Lung (tissue), 11 donors: ENCODE measurements at regions not wholly inside any gene's neighbourhood (a gene's known extent, or its start where the extent isn't known, plus 50 kb on each side); places are given as distances from the start of the nearest gene placed in this dataset.

Experiments
- ATAC-seq: fragments of 200-7000 bp; cut with Tn5 transposase; one replicate; pipeline ENCODE4 v1.9.1; 2020; ENCODE audit warnings: moderate number of reproducible peaks; ENCODE audit not compliant: insufficient read depth, low FRiP score
- DNase-seq, 3 donors: peaks; one replicate each; pipeline ENCODE4 v3.0.0-alpha.2; 2013 to 2017
- H3K27ac ChIP-seq, 2 donors: one replicate each; pipeline ENCODE4 v1.5.1; 2013; ENCODE audit warnings: mild to moderate bottlenecking in 2 of 2, moderate library complexity in 2 of 2, control low read depth in 1 of 2, inconsistent platforms in 1 of 2, low read depth in 1 of 2, low read length in 1 of 2
- H3K27me3 ChIP-seq, 3 donors: one replicate each; pipeline ENCODE4 v1.5.1; 2013; ENCODE audit warnings: low read length in 2 of 3; ENCODE audit not compliant: control insufficient read depth in 3 of 3, insufficient read depth in 3 of 3
- H3K36me3 ChIP-seq, 4 donors: one replicate each; pipeline ENCODE4 v1.5.1; 2013; ENCODE audit warnings: low read length in 4 of 4, mild to moderate bottlenecking in 1 of 4, moderate library complexity in 1 of 4; ENCODE audit not compliant: control insufficient read depth in 4 of 4, insufficient read depth in 4 of 4
- H3K4me1 ChIP-seq, 5 donors: one replicate each; pipeline ENCODE4 v1.5.1; 2013; ENCODE audit warnings: low read length in 5 of 5, mild to moderate bottlenecking in 2 of 5, moderate library complexity in 1 of 5; ENCODE audit not compliant: control insufficient read depth in 5 of 5, insufficient read depth in 5 of 5
- H3K4me3 ChIP-seq: one replicate; pipeline ENCODE4 v1.5.1; 2013; ENCODE audit warnings: mild to moderate bottlenecking, control low read depth, moderate library complexity
- H3K9ac ChIP-seq, 2 donors: one replicate each; pipeline ENCODE4 v1.5.1; 2013; ENCODE audit warnings: low read length in 2 of 2, control low read depth in 1 of 2; ENCODE audit not compliant: insufficient read depth in 1 of 2
- H3K9me3 ChIP-seq, 4 donors: one replicate each; pipeline ENCODE4 v1.5.1; 2013; ENCODE audit warnings: low read length in 3 of 4, mild to moderate bottlenecking in 1 of 4, moderate library complexity in 1 of 4; ENCODE audit not compliant: control insufficient read depth in 4 of 4, insufficient read depth in 3 of 4
- WGBS, 2 donors: extraction: QIAGEN DNeasy Blood & Tissue Kit; methylation state at CpG; one replicate each; pipeline ENCODE4 v1.1.7; 2013; 5-methylcytosine and 5-hydroxymethylcytosine counted together
- TF ChIP-seq, protein P1 (sequence below): IDR thresholded peaks from 2 replicates; pipeline ENCODE4 v1.5.1; 2012; ENCODE audit warnings: mild to moderate bottlenecking; ENCODE audit errors: control extremely low read depth, extremely low read depth
- donor health status: control.
- donor health status: control.
- donor health status: Bipolar disorder and iron deficiency.
- donor health status: healthy.
- donor health status: DM: yes; HTN: yes; CAD: no.

DNA sequence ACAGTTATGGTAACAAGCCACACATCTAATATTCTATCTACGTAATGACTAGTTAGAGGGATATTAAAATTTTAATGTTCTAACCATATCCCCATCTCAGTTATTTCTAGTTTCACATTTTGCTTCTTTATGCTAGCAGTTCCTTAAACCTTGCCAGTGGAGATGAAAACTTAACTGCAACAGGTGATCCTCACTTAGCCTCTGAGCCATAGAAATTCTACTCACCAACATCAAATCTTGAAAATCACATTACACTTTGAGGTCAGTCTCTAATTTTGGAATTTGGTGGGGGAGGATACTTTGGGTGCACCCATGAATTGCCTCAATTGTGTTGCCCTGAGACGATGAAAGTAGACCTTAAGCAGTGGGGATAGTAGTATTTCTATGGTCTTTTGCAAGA, 256.4 kb downstream of the GATA3 start:
- WGBS, 2 donors: 28 to 63% methylated on average over 2 of the region's 2 CpGs
- Histone ChIP-seq H3K9me3 (peaks cover 0 to 3% (median 0%) of the 10 kb centered on the region in 4 donors), H3K27me3 (peaks cover 0 to 36% (median 4%) of the 10 kb centered on the region in 3 donors), H3K4me3 (no peak overlapping the region), H3K4me1 (peaks cover 0 to 3% (median 0%) of the 10 kb centered on the region in 5 donors), H3K9ac (no peak overlapping the region), H3K36me3 (no peaks in the 10 kb centered on the region), H3K27ac (no peak overlapping the region)
- ATAC-seq (no peak), DNase-seq (no peak)
- TF ChIP-seq, protein P1, sequence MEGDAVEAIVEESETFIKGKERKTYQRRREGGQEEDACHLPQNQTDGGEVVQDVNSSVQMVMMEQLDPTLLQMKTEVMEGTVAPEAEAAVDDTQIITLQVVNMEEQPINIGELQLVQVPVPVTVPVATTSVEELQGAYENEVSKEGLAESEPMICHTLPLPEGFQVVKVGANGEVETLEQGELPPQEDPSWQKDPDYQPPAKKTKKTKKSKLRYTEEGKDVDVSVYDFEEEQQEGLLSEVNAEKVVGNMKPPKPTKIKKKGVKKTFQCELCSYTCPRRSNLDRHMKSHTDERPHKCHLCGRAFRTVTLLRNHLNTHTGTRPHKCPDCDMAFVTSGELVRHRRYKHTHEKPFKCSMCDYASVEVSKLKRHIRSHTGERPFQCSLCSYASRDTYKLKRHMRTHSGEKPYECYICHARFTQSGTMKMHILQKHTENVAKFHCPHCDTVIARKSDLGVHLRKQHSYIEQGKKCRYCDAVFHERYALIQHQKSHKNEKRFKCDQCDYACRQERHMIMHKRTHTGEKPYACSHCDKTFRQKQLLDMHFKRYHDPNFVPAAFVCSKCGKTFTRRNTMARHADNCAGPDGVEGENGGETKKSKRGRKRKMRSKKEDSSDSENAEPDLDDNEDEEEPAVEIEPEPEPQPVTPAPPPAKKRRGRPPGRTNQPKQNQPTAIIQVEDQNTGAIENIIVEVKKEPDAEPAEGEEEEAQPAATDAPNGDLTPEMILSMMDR: no peak

DNA sequence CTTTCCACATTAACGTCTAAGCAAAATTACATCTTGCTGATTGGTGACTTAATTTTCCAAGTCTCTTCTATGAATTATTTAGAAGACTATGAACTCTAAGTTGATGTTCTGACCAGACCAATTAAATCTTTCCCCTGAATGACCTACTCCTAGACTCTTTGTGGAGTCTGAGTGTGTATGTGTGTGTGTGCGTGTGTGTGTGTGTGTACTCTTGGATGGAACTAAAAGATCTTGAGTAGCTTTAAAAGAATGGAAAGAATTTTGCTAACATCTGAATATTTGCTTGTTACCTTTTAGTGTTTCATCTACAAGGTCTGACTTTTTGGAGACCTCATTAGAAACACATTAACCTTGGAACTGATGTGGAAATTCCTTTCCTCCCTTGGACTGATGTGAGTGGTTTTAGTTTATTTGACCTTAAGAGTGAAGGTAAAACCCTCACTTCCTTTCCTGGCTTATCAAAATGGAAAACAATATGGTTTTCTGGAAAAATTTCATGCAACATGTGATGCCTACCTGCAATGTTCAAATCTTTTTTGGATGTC, 257.1 kb downstream of the GATA3 start:
- Histone ChIP-seq H3K27me3 (peaks cover 0 to 37% (median 0%) of the 10 kb centered on the region in 3 donors), H3K36me3 (no peaks in the 10 kb centered on the region), H3K9ac (no peak overlapping the region), H3K4me1 (peaks cover 0 to 3% (median 0%) of the 10 kb centered on the region in 5 donors), H3K9me3 (peaks cover 0 to 3% (median 0%) of the 10 kb centered on the region in 4 donors), H3K4me3 (no peak overlapping the region), H3K27ac (no peak overlapping the region)
- ATAC-seq (no peak), DNase-seq (no peak)
- TF ChIP-seq, protein P1: no peak
- WGBS, 2 donors: 74 to 81% methylated on average over 2 of the region's 2 CpGs

- 57 to 75% methylated on average over 3 of the region's 3 CpGs for WGBS, 2 donors
- Histone ChIP-seq H3K36me3 (no peaks in the 10 kb centered on the region), H3K27me3 (peaks cover 0 to 36% (median 0%) of the 10 kb centered on the region in 3 donors), H3K9me3 (peaks cover 0 to 3% (median 0%) of the 10 kb centered on the region in 4 donors), H3K9ac (no peak overlapping the region), H3K27ac (no peak overlapping the region), H3K4me1 (no peaks in the 10 kb centered on the region), H3K4me3 (no peak overlapping the region)
- ATAC-seq: no peak
- no peak for DNase-seq
- TF ChIP-seq, protein P1: no peak
Observed at GRCh38 chr10:8312079-8312478, 257.6 kb downstream of the GATA3 start.

DNA sequence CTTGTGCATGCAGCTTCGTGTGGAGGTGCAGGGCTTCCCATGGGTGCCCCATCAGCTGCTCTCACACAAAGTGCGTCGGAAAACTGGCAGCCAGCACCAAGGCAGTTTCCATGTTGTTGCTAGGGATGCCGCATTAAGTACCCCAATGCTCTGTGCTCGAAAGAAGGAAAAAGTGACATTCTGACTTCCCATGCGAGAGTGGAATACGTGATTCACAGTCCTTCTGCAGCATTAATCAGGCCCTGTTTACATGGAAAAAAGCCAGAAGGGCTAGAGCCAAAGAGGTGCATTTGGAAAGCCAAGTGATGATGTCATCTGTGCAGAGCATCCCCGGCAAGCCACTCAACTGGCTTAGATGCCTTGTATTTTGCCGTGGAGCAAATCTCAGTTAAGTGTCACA, 258.3 kb downstream of the GATA3 start:
- peaks cover 0 to 38% (median 0%) of the 10 kb centered on the region in 3 donors for H3K27me3 ChIP-seq
- DNase-seq (no peak), ATAC-seq (no peak)
- no peaks in the 10 kb centered on the region for H3K36me3 ChIP-seq
- H3K4me3 ChIP-seq: no peak overlapping the region
- H3K27ac ChIP-seq: no peak overlapping the region
- 67 to 76% methylated on average over 9 of the region's 9 CpGs for WGBS, 2 donors
- H3K9me3 ChIP-seq: peaks cover 0 to 3% (median 0%) of the 10 kb centered on the region in 4 donors
- H3K9ac ChIP-seq: no peak overlapping the region
- TF ChIP-seq, protein P1: no peak
- H3K4me1 ChIP-seq: no peaks in the 10 kb centered on the region
